GM23338 (cell line): ENCODE measurements at regions not wholly inside any gene's neighbourhood (a gene's known extent, or its start where the extent isn't known, plus 50 kb on each side); places are given as distances from the start of the nearest gene placed in this dataset.

ENCODE experiments used
- ATAC-seq: fragments of 200-7000 bp; cut with Tn5 transposase; 3 replicates; pipeline ENCODE4 v1.9.1; 2020
- DNase-seq: peaks from one replicate; pipeline ENCODE4 v3.0.0-alpha.2; 2015; ENCODE audit warnings: low spot score
- H2AFZ ChIP-seq: fragments of 200-600 bp; sonication (generic); 2 replicates; pipeline ENCODE4 v1.8.0; 2016; ENCODE audit warnings: antibody characterized with exemption, mild to moderate bottlenecking, moderate library complexity
- H3F3A ChIP-seq: fragments of 200-600 bp; sonication (generic); replicated peaks from 2 replicates; pipeline ENCODE4 v1.8.0; 2017; ENCODE audit warnings: antibody characterized with exemption, mixed run types, low read depth
- H3K27ac ChIP-seq: fragments of 200-600 bp; sonication (generic); 2 replicates; pipeline ENCODE4 v1.6.1; 2016; ENCODE audit warnings: low read depth
- H3K27me3 ChIP-seq: fragments of 200-600 bp; sonication (generic); 2 replicates; pipeline ENCODE4 v1.8.0; 2016; ENCODE audit warnings: mild to moderate bottlenecking, mixed run types, moderate library complexity; ENCODE audit not compliant: insufficient read depth
- H3K36me3 ChIP-seq: fragments of 200-600 bp; sonication (generic); 2 replicates; pipeline ENCODE4 v1.8.0; 2016; ENCODE audit warnings: mild to moderate bottlenecking; ENCODE audit not compliant: insufficient read depth
- H3K4me1 ChIP-seq: fragments of 200-600 bp; sonication (generic); 2 replicates; pipeline ENCODE4 v1.8.0; 2016; ENCODE audit warnings: mild to moderate bottlenecking, moderate library complexity; ENCODE audit not compliant: insufficient read depth
- H3K4me2 ChIP-seq: fragments of 200-600 bp; sonication (generic); 2 replicates; pipeline ENCODE4 v1.7.1; 2017; ENCODE audit warnings: mixed run types
- H3K4me3 ChIP-seq: fragments of 200-600 bp; sonication (generic); 2 replicates; pipeline ENCODE4 v1.6.1; 2016; ENCODE audit warnings: mixed run types
- H3K79me2 ChIP-seq: fragments of 200-600 bp; sonication (generic); replicated peaks from 2 replicates; pipeline ENCODE4 v1.8.0; 2017; ENCODE audit warnings: mild to moderate bottlenecking; ENCODE audit not compliant: insufficient read depth
- H3K9me2 ChIP-seq: fragments of 200-600 bp; sonication (generic); 2 replicates; pipeline ENCODE4 v1.8.0; 2017; ENCODE audit not compliant: insufficient read depth
- H4K20me1 ChIP-seq: fragments of 200-600 bp; sonication (generic); replicated peaks from 2 replicates; pipeline ENCODE4 v1.8.0; 2017; ENCODE audit warnings: mild to moderate bottlenecking; ENCODE audit not compliant: insufficient read depth
- H3K27ac Mint-ChIP-seq: 2 replicates; pipeline ENCODE4 v1.8.0; 2020; ENCODE audit warnings: inconsistent platforms, mild to moderate bottlenecking, moderate library complexity, mixed read lengths
- H3K27me3 Mint-ChIP-seq: 3 replicates; pipeline ENCODE4 v1.8.0; 2022; ENCODE audit warnings: low read depth, mild to moderate bottlenecking, moderate library complexity, mixed read lengths, inconsistent platforms; ENCODE audit not compliant: insufficient read depth, poor library complexity
- H3K36me3 Mint-ChIP-seq: 3 replicates; pipeline ENCODE4 v1.8.0; 2021; ENCODE audit warnings: low read depth, mild to moderate bottlenecking, inconsistent platforms, moderate library complexity, mixed read lengths
- H3K4me1 Mint-ChIP-seq: 3 replicates; pipeline ENCODE4 v1.8.0; 2020; ENCODE audit warnings: mild to moderate bottlenecking, inconsistent platforms, mixed read lengths
- H3K4me3 Mint-ChIP-seq: 3 replicates; pipeline ENCODE4 v1.8.0; 2021; ENCODE audit warnings: moderate library complexity, mild to moderate bottlenecking, inconsistent platforms, mixed read lengths
- H3K9me3 Mint-ChIP-seq: 3 replicates; pipeline ENCODE4 v1.8.0; 2020; ENCODE audit warnings: moderate library complexity, mild to moderate bottlenecking, inconsistent platforms, mixed read lengths
- CREB1 ChIP-seq: fragments of 250-450 bp; sonication (Bioruptor Pico); IDR thresholded peaks from 2 replicates; pipeline ENCODE4 v1.5.0; 2020; ENCODE audit warnings: low read depth, mild to moderate bottlenecking, moderate library complexity
- CTCF ChIP-seq, 2 experiments: fragments of 200-600 bp in 1 of 2; sonication (generic) in 1 of 2; conservative IDR thresholded peaks; 2 replicates each; pipeline versions ENCODE4 v1.5.1 to v1.6.1; 2016 to 2017; ENCODE audit warnings: antibody characterized with exemption in 2 of 2, low read depth in 2 of 2, mild to moderate bottlenecking in 2 of 2, moderate library complexity in 1 of 2
- EZH2 ChIP-seq: fragments of 200-600 bp; sonication (generic); IDR thresholded peaks from one replicate; pipeline ENCODE4 v1.8.0; 2017; ENCODE audit warnings: antibody characterized with exemption, mild to moderate bottlenecking, low read depth; ENCODE audit not compliant: unreplicated experiment
- NANOG ChIP-seq: IDR thresholded peaks from 2 replicates; pipeline ENCODE4 v1.6.1; 2016; ENCODE audit warnings: antibody characterized with exemption, borderline replicate concordance
- POLR2AphosphoS5 ChIP-seq: IDR thresholded peaks from 2 replicates; pipeline ENCODE4 v1.6.1; 2016; ENCODE audit warnings: antibody characterized with exemption, low read depth
- REST ChIP-seq: IDR thresholded peaks from one replicate; pipeline ENCODE4 v1.6.1; 2018; ENCODE audit warnings: antibody characterized with exemption; ENCODE audit not compliant: unreplicated experiment
- ZNF114 ChIP-seq: fragments of 250-450 bp; sonication (Bioruptor Pico); IDR thresholded peaks from 2 replicates; pipeline ENCODE4 v1.5.0; 2020; ENCODE audit warnings: mild to moderate bottlenecking, moderate library complexity
- ZNF331 ChIP-seq: fragments of 250-450 bp; sonication (Bioruptor Pico); IDR thresholded peaks from 2 replicates; pipeline ENCODE4 v1.5.0; 2020; ENCODE audit warnings: low read depth, mild to moderate bottlenecking, moderate library complexity
- ZNF462 ChIP-seq: fragments of 250-450 bp; sonication (Bioruptor Pico); IDR thresholded peaks from 2 replicates; pipeline ENCODE4 v1.5.0; 2020; ENCODE audit warnings: mild to moderate bottlenecking, moderate library complexity

- Mint-ChIP-seq H3K4me1 (no peaks in the 10 kb centered on the region), H3K9me3 (0 out of 3 replicates have a peak, but pooled peaks cover 2% of the 10 kb centered on the region), H3K27ac (no peak overlapping the region), H3K36me3 (no peaks in the 10 kb centered on the region), H3K4me3 (no peak overlapping the region), H3K27me3 (no peaks in the 10 kb centered on the region)
- H3F3A ChIP-seq: no peaks in the 10 kb centered on the region
- no peak overlapping the region for H3K27ac ChIP-seq
- H3K4me3 ChIP-seq: no peak overlapping the region
- H3K36me3 ChIP-seq: no peaks in the 10 kb centered on the region
- no peaks in the 10 kb centered on the region for H3K27me3 ChIP-seq
- H4K20me1 ChIP-seq: no peaks in the 10 kb centered on the region
- ATAC-seq (no peak), DNase-seq (no peak)
- H2AFZ ChIP-seq: no peak overlapping the region
- no peaks in the 10 kb centered on the region for H3K4me1 ChIP-seq
- TF ChIP-seq REST: no peak
- no peak for TF ChIP-seq NANOG
- TF ChIP-seq ZNF114 (CRISPR knock-in tag): no peak
- TF ChIP-seq POLR2AphosphoS5: no peak
- no peak for TF ChIP-seq ZNF462 (CRISPR knock-in tag)
- no peak for TF ChIP-seq CTCF (conservative IDR thresholded peaks at IDR 0.05; ENCODE audit: low read depth in 2 of 2)
- no peak for TF ChIP-seq CREB1 (CRISPR knock-in tag)
- TF ChIP-seq ZNF331 (CRISPR knock-in tag): no peak
- TF ChIP-seq EZH2: no peak
- no peaks in the 10 kb centered on the region for H3K79me2 ChIP-seq
- no peak overlapping the region for H3K4me2 ChIP-seq
- H3K9me2 ChIP-seq: peaks cover 6% of the 10 kb centered on the region; the same call in 1 of the 2 replicates
Measured at GRCh38 chr15:39285663-39286062, 295.2 kb upstream of the THBS1 start.
